ENCODE measurements at regions not wholly inside any gene's neighbourhood (a gene's known extent, or its start where the extent isn't known, plus 50 kb on each side); places are given as distances from the start of the nearest gene placed in this dataset.
"Not testable (repeated sequence)": the region's sequence is repeated elsewhere in the genome, so short reads cannot be mapped to it uniquely, and the experiment has no call there.

DNA sequence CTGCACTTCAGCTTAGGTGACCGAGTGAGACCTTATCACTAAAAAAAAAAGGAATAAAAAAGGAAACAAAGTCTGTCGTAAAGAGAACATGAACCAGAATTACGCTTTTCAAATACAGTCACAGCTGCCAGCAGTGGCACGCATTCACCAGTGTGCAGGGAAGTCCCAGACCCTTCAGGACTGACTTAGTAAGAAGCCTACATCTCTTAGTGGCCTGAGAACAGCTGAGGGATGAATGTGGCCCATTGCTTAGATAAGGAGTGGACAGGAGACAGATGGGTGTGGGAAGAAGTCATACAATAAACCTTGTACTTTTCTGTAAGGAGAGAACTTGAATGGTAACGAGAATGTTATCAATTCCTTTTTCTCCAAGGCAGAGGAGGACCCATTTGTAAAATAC, 178.5 kb downstream of the JCAD start:
- no peak for DNase-seq (ENCODE audit: low spot score)

DNA sequence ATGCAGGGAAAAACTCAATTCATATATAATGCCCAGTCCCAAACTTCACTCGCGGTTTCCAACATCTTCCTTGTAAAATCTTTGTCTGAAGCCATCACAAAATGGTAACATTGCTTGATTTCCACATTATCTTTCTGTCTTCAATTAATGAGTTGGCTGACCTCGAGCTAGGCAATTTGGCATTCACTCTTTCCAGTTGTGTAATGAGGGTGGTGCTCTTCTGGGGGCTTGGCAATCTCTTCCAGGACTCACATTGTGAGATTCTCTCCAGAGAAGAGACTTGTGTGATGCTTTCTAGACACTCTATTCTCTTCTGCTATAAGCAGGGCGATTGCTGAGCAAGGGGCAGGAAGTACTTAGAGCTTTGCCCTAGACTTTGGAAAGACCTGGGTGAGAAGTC, 179.5 kb downstream of the JCAD start:
- DNase-seq (ENCODE audit: low spot score), result no peak

DNA sequence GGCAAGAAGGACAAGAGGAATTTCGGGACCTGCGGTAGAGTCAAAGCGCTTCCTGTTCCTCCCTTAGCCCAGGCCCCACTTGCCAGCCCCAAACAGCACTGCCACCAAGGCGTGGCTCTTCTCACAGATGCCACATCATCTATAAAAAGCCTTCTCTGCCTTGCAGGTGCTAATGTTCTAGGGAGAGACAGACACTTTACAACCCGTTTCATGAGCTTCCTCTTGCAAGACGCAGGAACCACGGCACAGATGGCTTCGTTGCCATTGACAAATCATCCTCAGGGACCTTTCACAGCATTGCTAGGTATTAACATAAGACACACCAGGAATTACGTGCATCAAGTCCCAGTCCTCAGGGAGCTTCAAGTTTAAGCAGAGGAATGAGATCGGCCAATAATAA, 180.9 kb downstream of the JCAD start:
- no peak for DNase-seq (ENCODE audit: low spot score)

DNA sequence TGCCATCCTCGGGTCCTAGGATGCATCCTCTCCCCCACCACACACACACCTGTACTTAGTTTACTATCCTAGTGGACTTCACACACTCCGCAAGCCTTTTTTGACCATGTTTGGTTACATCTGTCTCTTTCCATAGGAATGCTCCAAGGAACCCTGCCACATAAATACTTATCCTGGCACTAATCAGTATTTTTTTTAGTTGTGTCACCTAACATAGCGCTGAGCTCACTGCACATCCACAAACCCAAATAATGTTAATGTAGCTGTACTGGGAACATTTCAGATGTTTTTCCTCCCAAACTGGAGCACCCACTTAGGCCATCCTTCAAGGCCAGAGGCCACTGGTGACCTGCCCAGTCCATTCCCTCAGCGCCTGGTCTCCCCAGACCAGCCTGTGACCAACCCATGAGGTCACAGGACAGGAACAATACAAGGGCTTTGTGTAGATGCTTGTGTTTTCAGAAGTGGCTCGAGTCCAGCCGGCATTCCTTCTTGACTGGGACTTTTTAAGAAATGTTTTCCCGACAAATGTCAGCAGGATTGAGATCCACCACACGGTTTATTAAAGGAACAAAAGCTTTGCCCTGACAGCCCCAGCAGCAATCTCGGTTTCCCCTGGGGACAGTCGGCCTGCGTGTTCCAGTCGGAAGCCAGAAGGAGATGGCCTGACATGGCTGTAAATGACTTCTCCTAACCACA, 181.4 kb downstream of the JCAD start:
- DNase-seq (ENCODE audit: low spot score), result no peak

DNA sequence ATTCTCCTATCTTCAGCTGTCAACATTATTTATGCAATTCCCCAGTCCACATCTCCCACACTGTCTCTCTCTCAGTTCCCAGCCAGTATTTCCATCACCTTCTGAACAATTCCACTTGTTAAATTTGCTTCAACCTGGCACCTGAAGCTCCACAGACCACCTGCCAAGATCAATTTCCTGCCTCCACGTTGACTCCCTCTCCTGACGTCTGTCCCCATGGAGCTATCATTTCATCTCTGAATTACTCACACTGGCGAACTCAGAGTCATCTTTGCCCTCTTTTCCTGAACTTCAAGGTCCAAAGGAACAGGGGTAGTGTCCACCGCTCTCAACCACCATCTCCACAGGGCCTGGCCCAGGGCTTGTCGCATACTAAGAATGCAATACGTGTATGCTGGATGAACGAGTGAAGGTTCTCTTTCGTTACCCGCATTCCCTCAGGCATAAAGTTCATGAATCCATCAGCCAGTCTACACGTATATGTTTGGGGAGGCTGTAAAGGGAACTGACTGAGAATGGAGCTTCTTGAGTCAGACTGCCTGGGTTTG, 183.3 kb downstream of the JCAD start:
- DNase-seq (ENCODE audit: low spot score), result no peak

DNA sequence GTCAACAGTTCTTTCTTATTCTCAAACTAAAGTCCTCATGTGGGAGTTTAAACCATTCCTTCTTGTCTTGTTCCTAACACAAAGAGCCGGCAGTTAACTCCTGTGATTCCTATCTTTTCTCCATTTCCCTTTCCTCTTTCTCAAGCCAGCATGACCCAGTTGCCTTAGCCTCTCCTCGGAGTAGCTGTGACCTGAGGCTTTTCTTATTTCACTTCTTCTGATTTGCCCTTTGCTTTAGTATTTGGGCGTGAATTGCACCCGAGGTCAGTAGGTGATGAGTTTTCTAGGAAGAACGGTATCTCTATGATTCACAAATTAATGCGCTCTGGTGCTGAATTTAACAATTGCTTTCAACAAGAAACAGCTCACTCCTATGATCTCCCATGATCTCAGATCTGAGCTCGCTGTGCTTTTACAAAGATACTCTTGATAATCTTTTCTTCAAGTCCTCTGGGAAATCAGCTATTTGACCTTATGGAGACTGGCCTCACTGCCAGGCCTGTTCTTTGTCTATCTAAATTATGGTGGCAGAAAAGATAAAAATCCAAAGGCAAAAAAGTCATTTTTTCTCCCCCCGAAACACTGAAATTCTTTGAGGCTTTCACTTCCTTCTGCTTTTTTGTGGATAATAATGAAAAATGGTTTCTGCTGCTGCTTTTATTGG, 184.6 kb downstream of the JCAD start:
- DNase-seq (ENCODE audit: low spot score), result no peak

DNA sequence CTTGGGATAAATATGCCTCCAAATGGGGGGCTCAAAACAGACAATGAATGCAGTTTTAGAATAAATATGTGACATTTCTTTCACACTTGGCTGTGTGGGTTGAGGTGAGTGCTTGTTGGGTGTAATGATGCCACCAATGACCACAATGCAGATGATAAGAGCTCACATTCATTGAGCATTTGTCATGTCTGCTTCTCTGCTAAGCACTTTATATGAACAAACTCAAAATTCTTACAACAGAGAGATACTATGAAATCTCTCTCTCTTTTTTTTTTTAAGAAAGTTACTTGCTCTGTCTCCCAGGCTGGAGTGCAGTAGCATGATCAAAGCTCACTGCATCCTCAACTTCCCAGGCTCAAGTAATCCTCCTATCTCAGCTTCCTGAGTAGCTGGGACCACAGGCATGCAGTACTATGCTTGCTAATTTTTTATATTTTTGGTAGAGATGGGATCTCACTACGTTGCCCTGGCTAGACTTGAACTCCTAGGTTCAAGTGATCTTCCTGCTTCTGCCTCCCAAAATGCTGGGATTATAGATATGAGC, 185.4 kb downstream of the JCAD start:
- no peak for DNase-seq (ENCODE audit: low spot score)

DNA sequence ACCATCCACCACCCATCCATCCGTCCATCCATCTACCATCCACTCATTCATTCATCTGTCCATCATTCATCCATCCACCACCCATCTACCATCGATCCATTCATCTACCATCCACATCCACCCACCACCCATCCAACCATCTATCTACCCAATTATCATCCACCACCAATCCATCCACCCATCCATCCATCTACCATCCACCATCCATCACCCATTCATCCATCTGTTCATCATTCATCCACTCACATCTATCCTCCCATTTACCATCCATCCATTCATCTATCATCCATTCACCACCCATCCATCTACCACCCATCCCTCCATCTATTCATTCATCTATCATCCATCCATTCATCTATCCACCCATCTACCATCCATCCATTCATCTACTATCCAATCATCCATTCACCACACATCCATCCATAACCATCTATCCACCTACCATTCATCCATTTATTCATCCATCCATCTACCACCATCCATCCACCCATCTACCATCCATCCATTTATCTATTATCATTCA, 188.8 kb downstream of the JCAD start:
- no peak for DNase-seq (ENCODE audit: low spot score)

DNA sequence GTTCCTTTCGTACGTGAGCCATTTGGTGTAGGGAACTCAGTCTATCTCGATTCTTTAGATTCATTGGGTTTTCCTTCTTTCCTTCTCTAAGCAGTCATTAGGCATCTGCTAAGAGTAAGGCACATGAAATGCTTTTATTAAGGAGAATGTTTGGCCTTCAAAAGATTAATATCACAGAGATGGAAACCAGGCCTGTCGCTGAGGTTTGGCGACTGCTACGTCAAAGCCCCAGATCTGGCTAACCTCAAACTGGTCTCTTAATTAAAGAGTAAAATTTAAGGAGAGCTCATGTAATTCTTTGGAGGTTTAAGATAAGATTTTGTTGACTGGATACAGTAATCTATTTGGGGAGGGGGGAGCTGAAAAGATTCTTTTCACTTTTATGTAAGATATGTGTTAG, 189.8 kb downstream of the JCAD start:
- DNase-seq (ENCODE audit: low spot score), result no peak

DNA sequence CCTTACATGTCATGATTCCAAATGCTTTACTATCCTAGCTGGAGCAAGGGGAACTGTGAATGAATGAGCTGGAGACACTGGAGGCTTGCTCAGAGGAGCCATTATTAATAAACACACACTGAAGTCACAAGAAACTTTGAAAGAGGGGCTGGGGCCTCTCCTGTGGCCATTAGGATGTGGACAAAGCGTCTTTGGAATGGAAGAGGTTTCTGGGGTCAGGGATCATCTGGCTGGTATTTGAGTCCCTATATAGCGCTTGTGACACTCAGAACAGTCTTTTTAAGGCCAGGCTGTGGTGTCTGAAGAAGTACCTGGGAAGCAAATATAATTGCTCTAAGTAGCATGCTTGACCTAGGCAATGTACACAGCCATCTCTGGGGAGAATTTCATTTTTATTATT, 193.0 kb downstream of the JCAD start:
- no peak for DNase-seq (ENCODE audit: low spot score)

DNA sequence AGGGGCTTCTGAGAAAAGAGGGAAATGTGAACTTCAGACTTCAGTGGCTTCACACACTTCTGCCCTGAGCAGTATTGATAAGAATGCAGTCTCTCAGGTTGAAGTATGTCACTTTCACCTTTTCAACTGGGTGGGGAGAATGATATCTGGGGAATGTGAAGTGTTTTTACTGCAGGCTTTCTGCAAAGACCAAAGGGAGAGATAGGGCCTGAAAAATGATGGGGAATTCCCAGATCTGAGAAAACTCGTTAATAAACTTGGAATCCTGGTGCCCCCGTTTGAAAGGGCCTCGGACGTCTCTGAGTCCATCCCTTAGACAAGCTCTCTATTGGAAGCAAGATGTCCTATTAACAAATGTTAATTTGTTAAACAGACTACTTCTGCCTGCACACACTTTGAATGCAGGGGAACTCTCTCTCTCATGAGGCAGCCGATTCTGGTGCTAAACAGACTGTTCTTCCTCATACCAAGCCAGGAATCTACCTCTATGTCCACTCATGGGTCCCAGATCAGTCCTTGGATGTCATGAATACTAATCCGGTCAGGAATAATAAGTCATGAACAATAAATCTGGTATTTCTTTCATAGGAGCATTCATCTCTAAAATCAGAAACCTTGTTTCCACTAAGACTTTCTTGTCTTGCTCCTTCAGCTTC, 193.6 kb downstream of the JCAD start:
- no peak for DNase-seq (ENCODE audit: low spot score)

DNA sequence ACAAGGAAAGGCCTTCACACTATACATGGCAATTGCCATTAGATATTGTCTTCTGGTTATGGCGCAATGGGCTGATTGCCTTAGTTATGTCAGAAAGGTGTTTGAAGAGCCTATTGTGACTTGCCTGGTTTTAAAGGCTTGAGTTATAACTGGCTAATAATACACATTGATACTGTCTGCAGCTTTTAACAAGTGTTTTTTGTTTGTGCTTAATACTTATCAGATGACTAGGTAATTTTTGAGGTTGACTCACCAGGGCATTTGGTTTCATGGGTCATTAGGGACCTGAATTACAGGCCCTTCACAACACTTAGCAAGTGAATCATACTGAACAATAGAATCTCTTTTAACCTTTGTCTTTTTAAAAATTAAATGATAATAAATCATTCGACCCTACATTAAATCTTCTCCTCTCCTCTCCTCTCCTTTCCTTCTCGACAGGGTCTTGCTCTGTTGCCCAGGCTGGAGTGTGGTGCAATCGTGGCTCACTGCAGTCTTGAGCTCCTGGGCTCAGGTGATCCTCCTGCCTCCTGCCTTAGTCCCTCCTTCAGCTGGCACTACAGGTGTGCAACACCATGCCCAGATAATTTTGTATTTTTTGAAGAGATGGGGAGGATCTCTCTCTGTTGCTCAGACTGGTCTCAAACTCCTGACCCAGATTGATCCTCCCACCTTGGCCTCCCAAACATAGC, 196.3 kb downstream of the JCAD start:
- no peak for DNase-seq (ENCODE audit: low spot score)

DNA sequence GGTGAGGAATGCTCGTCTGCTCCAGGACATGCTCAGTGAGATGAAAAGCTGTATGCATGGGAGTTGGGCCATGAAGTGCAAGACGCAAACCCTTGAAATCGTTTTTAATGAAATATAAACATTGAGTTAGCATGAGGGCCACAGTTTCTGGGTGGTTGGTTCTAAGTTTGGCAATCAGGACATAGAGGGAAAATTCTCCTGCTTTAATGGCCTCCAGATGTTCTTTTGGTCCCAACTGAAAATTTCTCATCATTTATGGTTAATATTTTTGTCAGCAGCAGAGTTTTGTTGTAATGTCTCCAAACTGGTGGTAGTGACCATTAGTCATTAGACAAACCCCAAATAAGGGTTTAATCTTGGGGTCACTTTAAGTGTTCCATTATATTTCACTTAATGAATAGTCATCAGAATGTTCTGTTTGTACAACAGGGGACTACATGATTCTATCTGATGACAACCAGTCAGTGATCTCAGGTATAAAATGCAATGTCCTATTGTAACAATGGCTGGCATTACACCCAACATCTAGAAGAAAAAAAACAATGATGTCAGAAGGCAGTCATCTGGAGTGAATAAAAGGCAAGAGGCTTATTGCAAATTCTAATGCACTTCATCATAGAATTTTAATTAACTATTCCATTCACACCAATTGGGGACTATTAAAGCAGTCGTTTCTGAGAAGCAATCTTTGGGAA, 197.4 kb downstream of the JCAD start:
- no peak for DNase-seq (ENCODE audit: low spot score)

DNA sequence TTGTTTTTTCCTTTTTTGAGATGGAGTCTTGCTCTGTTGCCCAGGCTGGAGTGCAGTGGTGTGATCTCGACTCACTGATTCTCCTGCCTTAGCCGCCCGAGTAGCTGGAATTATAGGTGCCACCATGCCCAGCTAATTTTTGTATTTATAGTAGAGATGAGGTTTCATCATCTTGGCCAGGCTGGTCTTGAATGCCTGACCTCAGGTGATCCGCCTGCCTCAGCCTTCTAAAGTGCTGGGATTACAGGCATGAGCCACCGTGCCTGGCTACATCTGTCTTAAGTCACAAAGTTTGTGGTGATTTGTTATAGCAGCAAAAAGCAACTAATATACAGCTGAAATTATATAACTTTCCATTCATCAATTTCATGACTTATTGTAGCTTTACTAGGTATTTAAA, 198.2 kb downstream of the JCAD start:
- not testable (repeated sequence) for DNase-seq (ENCODE audit: low spot score)

DNA sequence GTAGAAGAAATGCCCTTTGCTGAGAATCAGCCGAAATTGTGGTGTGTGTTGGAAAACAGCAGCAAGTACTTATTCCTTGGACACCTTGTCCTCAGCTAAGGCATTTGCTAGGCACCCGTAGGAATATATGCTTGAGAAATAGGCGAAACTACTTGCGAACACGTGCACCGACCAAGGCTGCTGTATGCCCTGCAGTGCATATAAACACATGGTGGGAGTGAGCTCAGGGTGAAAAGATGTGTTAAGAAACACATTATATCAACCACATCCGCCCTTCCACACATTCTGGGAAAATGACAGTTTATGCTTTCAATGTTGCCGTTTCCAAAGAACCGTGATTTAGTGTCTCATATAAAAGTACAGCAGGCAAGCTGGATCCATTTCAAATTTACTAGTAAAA, 199.2 kb downstream of the JCAD start:
- DNase-seq (ENCODE audit: low spot score), result no peak

DNA sequence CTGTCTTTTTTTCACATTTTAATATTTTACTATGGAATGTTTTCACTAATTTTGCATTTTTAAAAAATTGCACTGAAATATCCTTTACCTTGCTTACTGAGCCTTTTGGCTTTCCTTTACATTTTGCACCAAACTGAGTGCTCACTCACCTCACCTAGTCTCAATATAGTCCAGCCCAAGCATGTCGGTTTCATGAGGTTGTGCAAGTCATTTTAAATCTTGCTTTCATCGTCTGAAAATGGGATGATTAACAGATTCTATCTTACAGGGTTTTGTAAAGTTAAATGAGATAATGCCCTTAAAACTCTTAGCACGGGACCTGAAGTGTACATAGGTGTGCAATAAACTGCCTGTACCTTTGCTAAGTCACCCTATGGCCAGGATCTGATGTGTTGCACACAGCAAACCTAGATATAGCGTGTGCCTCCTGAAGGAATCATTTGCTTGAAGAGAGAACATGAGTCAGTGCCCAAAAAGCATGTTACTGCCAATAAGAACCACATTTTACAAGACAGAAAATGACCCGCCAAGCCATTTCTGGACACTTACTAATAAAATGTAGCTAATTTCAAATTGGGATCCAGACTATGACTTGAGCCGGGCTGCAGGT, 199.8 kb downstream of the JCAD start:
- DNase-seq (ENCODE audit: low spot score), result no peak

DNA sequence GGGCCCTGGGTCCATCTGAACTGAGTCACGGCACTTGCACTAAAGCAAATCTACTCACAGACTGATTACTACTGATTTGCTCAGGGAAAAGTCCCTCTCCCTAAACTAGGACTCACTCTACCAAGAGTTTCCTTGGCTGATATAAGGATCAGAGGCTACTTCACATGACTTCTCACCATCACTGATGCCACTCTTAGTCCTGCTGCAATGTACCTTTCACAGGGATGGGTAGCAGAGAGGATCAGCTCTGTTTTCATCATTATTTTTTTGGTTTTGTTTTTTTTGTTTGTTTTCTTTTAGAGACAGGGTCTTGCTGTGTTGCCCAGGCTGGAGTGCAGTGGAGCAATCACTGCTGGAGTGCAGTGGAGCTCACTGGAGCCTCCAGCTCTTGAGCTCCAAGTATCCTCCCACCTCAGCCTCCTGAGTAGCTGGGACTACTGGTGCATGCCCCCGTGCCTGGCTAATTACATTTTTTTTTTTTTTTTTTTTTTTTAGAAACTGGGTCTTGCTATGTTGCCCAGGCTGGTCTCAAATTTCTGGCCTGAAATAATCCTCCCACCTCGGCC, 200.6 kb downstream of the JCAD start:
- DNase-seq (ENCODE audit: low spot score), result no peak

DNA sequence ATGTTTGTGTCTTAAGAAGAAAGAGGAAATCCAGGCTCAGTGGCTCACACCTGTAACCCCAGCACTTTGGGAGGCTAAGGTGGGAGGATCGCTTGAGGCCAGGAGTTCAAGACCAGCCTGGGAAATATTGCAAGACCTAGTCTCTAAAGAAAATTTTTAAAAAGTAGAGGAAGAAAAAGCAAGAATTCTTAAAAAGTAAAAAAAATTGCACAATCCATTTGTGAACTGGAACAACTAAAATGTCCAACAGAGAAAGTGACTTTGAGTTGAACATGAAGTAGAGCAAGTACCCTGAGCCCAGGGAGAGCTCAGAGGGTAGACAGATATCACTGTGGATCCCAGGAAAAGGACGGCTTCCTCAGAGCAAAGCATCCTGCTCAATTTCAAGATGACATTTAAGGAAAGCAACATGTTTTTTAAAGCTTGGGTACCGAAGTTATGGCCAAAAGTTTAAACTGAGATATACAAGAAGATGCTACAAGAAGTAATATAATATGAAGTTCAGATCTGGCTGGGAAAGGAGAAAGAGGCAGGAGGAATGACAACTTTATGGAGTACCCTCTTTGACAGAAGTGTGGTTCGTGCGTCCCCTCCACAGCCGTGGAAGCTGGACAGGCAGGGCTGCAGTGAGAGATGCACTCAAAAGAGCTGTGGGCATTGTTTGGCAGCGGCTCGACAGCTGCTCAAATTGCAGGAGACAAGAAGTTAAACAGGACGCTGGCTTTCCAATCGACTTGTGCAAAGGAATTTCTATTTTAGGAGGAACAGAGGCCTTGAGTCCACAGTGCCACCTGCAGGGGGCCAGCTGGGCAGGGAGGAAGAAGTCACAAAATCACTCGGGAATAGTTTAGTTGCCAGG, 201.3 kb downstream of the JCAD start:
- no peak for DNase-seq (ENCODE audit: low spot score)

DNA sequence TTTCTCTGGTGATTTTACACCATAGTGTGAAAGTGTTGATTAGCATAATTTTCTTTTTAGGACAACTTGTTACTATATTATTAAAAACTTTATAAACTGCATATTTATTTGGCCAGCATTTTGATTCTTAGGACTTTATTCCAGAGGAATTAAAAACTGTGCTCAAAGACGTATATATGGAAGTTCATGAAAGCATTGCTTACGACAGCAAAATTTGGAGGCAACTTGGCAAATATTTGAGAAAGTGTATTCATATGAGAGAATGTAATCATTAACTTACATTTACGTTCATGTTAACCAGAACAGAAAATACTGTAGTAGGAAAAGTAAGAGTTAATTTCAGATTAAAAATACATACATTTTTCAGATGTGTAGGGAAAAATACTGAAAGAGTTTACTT, 203.1 kb downstream of the JCAD start:
- DNase-seq (ENCODE audit: low spot score), result no peak

DNA sequence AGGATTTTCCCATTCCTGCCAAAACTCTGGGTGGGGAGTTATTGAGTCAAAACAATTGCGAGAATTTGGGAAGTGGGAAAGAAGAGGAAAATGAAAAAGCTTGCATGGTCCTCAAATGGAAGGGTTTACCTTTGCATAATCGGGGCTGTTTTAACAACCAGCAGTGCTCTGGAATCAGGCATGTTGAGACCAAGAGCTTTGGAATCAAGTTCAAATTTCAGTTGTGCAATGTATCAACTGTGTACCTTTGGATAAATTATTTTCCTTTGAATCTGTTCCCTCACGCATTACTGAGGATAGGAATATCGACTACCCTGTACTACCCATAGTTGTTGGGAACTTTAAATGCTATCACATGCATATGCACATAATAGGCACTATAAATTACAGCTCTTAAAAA, 205.5 kb downstream of the JCAD start:
- no peak for DNase-seq (ENCODE audit: low spot score)

Data from NAMALWA (cell line).